ENCODE measurements at regions not wholly inside any gene's neighbourhood (a gene's known extent, or its start where the extent isn't known, plus 50 kb on each side); places are given as distances from the start of the nearest gene placed in this dataset.

GRCh38 chr21:38751379-38752050 is 54.2 kb upstream of the ETS2 start:
- no peak for DNase-seq (ENCODE audit: low read depth)
- no peak overlapping the region for H3K4me3 ChIP-seq (ENCODE audit: low read depth, low read length)
- no peak for TF ChIP-seq CTCF (conservative IDR thresholded peaks at IDR 0.05; ENCODE audit: low read depth, low read length)

- no peak overlapping the region for H3K4me3 ChIP-seq (ENCODE audit: low read depth, low read length)
- no peak for TF ChIP-seq CTCF (conservative IDR thresholded peaks at IDR 0.05; ENCODE audit: low read depth, low read length)
- no peak for DNase-seq (ENCODE audit: low read depth)
Observed at GRCh38 chr21:38752051-38752505, 53.7 kb upstream of the ETS2 start.

- H3K4me3 ChIP-seq (ENCODE audit: low read depth, low read length): no peak overlapping the region
- DNase-seq (ENCODE audit: low read depth): no peak
- TF ChIP-seq CTCF (conservative IDR thresholded peaks at IDR 0.05; ENCODE audit: low read depth, low read length): no peak
Observed at GRCh38 chr21:38753114-38753513, 52.6 kb upstream of the ETS2 start.

- TF ChIP-seq CTCF (conservative IDR thresholded peaks at IDR 0.05; ENCODE audit: low read depth, low read length): no peak
- no peak overlapping the region for H3K4me3 ChIP-seq (ENCODE audit: low read depth, low read length)
- no peak for DNase-seq (ENCODE audit: low read depth)
Observed at GRCh38 chr21:38753557-38753971, 52.2 kb upstream of the ETS2 start.
